ENCODE measurements at regions not wholly inside any gene's neighbourhood (a gene's known extent, or its start where the extent isn't known, plus 50 kb on each side); places are given as distances from the start of the nearest gene placed in this dataset.

DNA sequence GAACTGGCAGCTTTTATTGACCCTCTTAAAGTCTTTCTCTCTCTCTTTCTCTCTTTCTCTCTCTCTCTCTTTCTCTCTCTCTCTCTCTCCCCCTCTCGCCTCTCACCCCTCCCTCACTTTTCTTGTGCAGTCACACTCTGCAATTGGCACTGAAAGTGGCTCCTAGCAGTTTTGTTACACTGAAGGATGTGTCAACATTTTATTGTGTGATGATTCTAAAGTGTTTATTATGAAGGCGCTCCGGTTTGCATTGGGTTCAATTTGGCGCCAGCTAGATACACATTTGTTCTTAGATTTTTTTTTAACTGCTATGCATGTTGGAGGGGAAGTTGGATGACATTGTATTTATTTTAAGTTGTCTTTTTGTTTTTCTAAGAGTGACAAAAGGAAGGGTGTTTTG, 64.0 kb upstream of the CHRM3 start:
- DNase-seq, result no peak

DNA sequence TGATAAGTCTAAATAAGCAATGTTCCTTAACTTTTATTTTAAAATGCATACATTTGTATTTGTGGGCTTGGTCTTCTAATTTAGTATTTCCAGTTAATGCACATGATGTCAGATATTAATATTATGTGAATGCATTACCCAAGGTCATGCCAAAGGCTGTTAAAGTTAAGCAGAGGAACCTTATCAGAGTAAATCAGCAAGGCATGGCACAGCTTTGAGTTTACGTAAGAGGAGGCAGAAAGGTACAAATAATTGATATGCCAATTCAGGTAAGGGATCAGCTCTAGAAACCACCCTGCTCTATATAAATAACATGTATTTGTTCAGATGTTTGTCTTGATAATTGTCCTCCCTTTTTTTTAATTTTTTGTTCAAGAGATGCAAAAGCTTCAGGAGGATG, 64.5 kb upstream of the CHRM3 start:
- no peak for DNase-seq

DNA sequence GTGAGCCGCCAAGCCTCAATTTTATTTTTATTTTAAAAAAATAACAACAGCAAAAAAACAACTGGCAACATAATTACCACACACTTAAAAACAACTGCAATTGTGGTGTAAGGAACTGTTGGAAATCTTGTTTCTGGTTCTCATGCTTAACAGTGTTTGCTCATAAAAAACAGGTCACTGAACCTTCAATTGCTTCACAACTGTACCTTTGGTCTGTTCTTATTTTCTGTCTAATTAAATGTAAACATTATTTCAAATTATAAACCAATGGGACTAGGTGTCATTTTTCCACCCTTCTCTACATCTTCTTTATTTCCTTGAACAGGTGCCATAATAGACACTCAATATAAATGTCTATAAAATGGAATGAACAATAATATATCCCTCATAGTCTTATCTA, 68.4 kb upstream of the CHRM3 start:
- DNase-seq, result no peak

DNA sequence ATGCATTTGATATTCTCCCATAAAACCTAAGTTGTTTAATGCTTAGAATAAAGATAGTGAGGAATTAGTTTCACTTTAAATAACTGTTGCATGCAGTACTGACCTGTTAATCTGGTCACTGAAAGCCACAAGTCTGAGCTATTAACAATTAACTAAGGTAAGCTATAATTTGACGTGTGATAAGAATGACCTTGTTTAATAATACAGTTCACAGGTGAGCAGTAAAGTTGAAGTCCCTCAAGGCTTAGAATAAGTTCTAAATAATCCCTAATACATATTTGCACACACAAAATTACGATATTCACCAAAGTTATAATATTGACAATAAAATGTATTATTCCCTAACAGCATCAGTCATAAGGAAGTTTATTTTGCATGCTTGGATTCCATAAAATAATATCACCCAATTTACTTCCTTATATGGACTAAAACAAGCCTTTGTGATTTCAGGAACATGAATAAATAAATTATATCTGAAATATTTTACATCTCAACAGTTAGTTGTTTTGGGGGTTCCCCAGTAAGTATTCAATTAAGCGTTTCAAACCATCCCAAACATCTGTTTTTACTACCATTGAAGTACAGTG, 70.6 kb upstream of the CHRM3 start:
- no peak for DNase-seq

DNA sequence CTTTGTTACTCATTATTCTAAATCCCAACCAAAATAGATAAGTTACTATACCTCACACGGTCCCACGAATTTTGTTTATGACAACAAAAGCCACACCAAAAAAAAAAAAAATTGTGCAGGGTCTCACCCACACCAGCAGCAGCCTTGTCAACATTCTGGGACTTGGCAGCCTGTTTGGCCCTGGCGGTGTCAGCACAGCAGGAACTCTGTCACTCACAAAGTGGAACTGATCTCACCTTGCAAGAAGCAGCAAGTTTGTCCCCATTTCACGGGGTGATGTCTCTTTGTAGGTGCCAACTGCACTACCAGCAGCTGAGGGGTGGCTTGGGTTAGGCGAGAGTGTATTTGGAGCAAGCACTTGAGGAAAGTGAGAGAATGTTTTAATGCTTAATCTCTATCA, 75.0 kb upstream of the CHRM3 start:
- DNase-seq, result no peak

DNA sequence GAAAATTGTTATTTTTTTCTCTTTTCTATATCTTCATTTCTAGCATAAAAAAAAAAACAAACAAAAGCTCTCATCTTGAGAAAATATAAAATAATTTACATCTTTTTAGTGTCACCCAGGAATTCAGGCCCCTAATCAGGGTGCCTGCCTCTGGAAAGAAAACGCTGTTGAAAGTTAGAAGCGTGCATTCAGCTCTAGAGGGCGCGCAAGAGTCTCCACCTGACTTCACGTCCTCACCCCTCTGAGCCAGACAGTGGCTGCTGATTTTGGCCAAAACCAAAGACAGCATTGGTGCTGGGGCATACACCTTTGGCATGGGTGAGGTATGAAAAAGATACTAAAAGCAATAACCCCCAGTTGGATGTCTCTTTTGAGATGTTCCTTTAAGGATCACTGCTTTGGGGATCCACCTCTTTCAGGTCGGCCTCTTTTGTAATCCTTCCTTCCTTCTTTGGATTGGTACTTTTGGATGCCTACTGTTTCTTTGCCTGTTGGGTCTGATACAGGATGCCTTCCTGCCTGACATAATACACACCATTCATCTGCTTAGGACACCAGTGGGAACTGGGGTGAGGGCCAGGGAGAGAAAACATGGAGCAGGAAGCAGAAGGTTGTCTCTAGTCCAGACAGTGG, 77.6 kb upstream of the CHRM3 start:
- peak in 1 of 2 experiments; percentile 45 for DNase-seq

DNA sequence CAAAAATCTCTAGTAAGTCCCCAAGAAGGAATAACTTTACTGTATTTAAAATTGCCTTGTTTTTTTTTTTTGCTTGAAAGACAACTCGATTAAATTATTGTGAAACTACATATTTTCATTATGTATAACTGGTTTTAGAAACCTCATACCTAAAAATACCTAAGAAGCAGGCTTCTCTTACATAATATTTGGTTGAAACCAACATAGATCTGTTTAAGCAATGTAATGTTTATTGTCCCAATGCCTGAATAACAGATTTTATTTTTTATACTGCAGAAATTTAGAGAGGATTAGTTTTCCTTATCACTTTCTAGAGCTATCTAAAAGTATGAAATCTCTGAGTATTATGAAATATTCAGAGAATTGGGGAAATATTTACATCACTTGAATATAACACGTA, 78.5 kb upstream of the CHRM3 start:
- no peak for DNase-seq

DNA sequence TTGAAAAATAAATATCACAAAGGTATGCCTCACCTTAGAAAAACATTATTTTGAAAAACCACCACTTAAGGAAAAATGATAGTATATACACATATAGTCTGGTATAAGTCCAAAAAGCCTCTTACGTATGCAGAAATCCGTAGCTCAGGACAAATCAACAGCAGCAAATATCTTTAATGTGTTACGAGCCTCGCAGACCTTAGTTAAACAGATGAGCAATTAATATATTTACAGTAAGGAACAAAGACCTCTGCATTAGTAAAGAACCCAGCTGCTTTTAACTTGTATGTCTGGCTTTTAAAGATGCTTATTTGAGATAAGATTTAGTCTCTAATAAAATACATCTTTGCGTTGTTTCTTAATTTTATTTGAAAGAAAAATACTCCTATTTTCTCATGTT, 79.9 kb upstream of the CHRM3 start:
- DNase-seq, result no peak

DNA sequence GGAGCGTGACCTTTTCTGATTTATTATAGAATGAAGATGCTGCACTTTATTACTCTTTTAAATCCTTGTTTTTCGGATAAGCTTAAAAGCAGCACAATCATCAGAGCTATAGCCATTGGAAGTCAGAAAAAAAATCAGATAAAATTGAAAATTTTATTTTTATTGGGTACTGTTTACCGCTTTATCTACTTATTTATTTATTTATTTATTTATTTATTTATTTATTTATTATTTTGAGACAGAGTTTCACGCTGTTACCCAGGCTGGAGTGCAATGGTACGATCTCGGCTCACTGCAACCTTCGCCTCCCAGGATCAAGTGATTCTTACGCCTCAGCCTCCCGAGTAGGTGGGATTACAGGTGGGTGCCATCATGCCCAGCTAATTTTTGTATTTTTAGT, 83.1 kb upstream of the CHRM3 start:
- DNase-seq, result no peak

DNA sequence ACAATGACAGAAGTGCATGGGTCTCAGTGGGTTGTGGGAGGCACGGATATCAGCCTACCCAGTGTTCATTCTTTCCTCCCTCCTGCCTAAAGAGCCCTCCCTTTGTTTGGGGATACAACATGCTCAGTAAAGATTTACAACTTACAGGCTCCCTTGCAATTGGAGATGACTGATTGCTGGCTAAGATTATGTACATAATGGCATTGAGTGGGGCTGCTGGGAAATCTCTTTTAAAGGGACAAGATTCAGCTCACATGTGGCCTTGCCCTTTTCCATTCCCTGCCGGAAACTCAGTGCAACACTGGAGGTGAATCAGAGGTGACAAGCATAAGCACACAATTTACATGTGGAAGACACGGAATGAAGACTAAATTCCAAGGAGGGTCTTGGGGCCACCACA, 83.7 kb upstream of the CHRM3 start:
- DNase-seq, result no peak

DNA sequence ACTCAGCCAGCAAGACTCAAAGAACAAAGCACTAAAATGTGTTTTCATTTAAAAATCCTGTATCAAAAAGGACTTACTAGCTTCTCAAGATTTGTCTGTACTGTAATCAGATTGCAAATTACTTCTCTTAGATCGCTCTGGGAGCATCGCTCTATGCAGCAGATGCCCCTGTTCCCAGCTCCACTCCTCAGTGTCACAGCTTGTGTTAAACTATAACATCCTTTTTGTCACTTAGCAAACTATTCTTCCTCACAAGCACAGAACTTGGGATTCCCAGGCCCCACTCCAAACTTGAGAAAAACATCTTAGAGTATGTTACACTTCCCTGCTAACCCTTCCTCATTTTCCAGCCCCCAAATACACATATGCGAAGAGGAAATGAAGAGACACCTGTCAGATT, 85.1 kb upstream of the CHRM3 start:
- no peak for DNase-seq

DNA sequence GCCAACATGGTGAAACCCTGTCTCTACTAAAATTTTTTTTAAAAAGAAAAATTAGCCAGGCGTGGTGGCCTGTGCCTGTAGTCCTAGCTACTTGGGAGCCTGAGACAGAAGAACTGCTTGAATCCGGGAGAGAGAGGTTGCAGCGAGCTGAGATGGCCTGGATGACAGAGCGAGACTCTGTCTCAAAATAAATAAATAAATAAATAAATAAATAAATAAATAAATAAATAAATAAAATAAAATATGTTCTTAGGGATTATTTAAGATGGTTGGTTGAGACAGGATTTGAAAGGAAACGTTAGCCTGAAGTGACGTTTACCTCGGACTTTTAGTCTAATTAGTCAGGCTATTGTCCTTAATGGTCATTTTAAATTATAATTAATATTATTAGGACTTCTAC, 88.5 kb upstream of the CHRM3 start:
- no peak for DNase-seq

DNA sequence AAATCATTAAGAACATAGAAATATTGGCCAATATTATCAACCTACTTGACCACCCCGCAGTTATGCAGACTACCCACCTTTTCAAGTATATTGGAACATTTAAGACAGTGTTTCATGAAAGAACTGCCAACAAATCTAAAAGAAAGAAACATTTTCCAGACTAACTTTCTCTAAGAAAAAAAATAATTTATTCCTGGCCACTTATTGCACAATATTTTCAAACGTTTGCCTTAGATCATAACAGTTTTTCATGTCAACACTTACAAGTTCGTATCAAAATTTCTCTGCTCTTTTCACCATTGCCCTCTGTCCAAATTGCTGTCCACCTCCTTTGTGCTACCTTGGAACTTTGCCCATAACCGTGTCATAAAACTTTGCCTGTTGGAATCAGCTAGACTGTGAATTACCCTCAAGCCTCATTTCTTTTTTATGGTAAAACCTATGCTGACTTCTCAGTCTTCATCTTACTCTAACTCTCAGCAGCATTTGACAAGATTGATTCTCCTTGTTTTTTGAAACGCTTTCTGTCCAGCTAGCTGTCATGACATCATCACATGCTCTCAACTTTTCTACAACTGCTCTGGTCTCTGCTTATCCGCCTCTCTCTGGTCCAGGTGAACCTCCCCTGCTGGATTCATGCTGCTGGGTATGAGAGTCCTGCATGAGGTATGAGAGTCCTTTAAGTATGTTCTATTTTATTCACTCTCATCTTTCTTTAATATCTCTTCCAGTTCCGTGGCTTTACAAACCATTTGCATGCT, 92.8 kb upstream of the CHRM3 start:
- no peak for DNase-seq

DNA sequence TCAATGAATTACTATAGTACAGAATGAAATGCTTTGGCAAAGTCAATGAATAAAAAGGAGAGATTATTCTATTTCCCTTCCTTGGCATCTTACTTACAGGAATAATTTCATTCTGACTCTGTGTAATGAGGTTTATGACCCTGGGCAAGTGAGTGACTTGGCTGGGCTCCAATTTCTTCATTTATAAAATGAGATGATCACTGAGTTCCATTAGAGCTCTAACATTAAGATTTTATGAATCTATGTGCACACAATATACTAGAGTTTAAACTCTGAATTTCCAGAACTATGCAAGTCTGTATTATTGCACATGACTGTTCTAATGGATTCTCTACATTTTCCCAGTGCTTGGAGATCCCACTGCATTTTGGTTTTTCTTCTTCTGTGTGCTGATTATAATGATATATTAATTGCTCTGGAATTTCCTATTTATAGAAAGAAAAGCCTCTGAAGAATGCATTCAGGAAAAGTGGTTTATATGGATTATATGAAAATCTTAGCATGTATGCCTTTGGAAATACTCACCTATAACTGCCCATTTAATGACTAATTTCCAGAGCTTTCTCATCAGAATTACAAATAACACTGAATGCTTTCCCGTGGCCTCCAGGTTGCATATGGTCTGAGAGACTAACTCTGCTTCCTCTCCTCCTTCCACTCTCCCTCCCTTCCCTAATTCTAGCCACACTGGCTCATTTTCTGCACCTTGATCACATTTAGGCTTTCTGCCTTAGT, 97.4 kb upstream of the CHRM3 start:
- DNase-seq, result no peak

DNA sequence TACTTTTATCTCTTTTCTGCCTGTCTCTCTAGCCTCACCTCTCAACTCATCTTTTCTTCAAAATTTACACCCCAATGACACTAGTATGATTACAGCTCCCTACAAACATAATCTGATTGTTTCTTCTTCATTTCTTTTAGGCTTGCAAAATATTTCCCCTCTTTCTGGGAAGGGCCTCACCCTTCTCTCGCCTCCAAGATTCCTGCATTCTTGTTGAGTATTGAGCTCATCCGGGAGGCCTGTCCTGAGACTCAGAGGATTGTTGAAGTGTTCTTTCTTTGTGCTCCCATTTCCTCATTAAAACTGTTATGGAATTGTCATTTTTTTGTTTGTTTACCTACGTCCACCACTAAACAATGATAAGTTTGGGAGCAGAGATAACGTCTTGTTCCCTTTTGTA, 99.1 kb upstream of the CHRM3 start:
- DNase-seq, result no peak

DNA sequence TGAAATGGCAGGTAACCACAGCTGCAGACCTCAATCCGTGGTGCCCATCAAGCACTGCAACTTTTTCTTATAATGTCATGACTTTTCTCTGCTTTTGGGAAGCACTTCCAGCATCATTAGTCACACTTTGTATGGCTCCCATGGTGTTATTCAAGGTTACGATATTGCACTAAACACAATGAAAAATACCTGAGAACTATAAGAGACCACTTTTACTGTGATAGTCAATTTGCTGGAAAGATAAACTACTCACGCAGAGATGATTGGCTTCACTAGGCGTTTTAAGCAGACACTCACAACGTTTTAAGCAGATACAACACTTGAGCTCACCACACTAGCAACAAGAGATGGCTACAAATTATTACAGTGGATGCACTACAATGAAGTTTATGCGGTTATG, 103.2 kb upstream of the CHRM3 start:
- no peak for DNase-seq

DNA sequence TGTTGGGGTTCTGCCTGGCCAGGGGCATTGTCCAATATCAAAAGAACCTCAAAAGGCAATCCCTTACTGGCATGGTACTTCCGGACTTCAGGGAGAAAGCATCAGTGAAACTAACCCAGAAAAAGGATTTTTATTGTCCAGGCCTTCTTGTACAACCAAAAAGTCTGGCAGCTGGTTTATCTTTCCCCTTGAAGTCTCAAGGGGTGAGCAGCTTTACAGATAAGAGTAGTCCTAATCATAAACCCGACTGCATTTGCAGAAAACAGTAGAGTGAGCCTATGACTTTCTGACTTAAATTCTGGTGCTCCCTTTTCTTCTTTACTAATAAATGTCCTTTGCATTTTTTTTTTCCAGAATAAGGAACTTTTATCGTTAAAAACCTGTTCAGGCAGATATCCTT, 104.0 kb upstream of the CHRM3 start:
- DNase-seq, result no peak

DNA sequence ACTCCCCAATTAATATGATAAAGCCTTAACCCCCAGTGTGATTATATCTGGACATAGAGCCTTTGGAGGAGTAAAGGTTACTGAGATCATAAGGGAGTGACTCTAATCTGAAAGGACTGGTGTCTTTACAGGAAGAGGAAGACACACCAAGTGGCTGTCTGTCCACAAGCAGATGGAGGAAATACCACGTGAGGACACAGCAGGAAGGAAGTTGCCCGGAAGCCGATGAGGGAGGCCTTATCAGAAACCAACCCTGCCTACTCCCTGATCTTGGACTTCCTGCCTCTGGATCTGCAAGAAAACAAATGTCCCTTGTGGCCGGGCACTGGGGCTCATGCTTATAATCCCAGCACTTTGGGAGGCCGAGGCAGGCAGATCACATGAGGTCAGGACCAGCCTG, 110.3 kb upstream of the CHRM3 start:
- DNase-seq, result no peak

DNA sequence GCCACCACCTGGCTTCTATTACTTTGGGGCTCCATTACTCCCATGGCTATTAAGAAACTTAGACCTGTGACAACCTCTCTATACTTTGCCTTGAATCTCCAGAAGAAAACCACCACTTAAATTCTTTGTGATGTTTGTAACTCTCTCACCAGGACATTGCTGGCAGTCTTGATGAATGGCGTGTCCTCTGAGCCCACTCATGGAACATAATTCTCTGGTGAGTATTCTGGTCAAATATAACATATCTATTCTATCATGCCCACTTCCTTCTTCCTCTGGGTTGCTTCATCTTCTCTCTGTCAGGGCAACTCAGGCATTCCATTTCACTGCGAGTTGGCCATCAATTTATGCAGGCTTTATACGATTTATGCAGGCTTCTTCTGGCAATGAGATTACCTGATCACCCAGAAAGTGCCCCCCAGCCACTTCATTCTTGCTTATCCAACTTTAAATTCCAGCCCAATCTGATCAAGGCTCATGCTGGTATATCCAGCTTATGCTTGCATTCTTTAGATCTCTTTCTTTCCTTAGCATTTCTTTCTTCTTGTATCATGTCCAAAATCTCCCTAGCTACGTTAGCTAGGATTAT, 112.0 kb upstream of the CHRM3 start:
- DNase-seq, result no peak

DNA sequence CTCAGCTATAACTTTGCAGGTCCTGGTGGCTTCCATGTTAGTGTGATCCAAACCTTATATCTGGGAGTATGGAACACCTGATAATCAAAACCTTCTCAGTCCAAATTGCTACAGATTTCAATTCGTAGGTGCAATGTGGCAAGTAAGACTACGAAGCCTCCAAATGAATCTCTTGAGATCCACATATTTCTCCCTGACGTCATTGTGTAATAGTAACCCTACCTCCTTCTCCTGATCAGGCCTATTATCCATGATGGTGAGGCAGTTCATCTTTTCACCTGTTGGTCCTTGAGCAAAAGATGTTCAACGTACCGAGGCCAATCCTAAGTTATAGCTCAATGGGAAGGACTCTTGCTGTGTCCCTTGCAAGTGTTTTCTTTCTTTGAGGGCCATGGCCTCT, 115.9 kb upstream of the CHRM3 start:
- DNase-seq, result no peak

DNA sequence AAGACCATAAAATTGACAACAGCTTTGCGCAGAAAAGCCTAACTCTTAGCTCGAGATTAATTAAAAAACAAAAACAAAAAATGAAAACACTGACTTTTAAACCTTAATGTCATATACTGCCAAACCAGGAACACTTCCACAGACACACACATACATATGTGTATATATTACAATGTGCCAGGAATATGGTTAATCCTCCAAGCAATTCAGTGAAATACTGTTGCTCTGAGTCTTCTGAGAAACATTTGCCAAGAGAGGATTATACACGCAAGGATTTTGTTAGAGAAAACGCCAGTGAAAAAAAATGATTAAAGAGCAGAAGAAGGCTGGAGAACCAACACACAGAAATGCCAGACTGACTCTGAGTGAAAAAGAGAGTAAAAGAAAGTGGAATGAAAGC, 116.7 kb upstream of the CHRM3 start:
- DNase-seq, result no peak

DNA sequence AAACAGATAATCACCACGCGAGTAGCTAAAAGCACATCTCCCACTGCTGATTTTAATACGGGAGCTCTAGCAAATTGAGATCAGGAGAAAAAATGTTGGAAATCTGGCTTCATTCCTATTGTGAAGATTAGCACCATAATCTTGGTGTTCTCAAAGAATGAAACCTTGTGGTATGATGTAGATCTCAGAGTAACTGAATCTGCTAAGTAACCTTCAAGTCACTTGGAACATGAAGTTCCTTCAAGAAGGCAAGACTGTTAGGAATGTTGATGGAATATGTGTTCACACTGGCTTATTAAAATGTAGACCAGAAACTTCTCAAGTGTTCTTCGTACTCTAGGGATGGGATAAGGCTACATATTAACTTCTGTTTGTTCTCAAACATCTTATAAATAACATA, 117.4 kb upstream of the CHRM3 start:
- no peak for DNase-seq

DNA sequence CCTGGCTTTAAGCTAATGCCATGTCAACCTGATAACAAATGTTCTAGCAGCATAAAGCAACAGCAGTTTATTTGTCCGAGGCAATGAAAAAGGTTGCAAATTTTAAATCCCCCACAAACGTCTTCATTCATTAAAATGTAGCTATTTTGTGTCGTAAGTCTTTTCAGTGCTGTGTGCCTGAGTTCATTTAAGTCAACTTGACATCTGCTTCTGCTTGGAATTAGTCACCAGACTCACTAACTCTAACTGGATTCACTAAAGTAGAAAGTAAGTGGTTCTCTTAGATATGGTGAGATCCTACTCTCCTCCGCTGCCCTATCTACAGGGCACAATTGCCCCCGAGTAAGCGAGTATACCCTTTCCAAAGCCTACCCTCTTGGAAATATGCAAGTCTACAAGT, 118.4 kb upstream of the CHRM3 start:
- no peak for DNase-seq

DNA sequence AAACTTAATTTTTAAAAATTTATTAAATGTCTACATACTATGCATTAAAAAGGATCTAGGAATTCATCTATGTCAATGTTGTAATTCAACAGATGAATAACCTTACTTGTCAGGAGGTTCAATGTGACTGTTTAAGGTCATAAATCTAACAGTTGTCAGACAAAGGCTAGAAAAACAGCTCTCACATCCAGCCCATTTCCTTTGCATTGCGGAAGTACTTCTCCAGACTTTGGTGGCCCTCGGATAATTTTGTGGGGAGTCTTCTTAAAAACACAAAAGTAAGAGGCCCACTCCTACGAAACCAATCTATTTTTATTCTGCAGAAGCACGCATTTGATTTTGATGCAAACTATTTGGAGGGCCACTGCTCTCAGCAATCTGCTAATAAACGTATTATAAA, 122.6 kb upstream of the CHRM3 start:
- no peak for DNase-seq

Data from NCI-H526 (cell line).